ENCODE measurements at regions not wholly inside any gene's neighbourhood (a gene's known extent, or its start where the extent isn't known, plus 50 kb on each side); places are given as distances from the start of the nearest gene placed in this dataset.

GRCh38 chr6:126280287-126280686 is 59.6 kb upstream of the CENPW start:
- 88 to 91% methylated on average over 4 of the region's 4 CpGs for WGBS, 2 donors
- TF ChIP-seq, protein P1, sequence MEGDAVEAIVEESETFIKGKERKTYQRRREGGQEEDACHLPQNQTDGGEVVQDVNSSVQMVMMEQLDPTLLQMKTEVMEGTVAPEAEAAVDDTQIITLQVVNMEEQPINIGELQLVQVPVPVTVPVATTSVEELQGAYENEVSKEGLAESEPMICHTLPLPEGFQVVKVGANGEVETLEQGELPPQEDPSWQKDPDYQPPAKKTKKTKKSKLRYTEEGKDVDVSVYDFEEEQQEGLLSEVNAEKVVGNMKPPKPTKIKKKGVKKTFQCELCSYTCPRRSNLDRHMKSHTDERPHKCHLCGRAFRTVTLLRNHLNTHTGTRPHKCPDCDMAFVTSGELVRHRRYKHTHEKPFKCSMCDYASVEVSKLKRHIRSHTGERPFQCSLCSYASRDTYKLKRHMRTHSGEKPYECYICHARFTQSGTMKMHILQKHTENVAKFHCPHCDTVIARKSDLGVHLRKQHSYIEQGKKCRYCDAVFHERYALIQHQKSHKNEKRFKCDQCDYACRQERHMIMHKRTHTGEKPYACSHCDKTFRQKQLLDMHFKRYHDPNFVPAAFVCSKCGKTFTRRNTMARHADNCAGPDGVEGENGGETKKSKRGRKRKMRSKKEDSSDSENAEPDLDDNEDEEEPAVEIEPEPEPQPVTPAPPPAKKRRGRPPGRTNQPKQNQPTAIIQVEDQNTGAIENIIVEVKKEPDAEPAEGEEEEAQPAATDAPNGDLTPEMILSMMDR (IDR thresholded peaks at IDR 0.05; ENCODE audit: control extremely low read depth, extremely low read depth): no peak
- no peaks in the 10 kb centered on the region for H3K36me3 ChIP-seq (ENCODE audit: control insufficient read depth in 4 of 4, insufficient read depth in 4 of 4, low read length in 4 of 4)

DNA sequence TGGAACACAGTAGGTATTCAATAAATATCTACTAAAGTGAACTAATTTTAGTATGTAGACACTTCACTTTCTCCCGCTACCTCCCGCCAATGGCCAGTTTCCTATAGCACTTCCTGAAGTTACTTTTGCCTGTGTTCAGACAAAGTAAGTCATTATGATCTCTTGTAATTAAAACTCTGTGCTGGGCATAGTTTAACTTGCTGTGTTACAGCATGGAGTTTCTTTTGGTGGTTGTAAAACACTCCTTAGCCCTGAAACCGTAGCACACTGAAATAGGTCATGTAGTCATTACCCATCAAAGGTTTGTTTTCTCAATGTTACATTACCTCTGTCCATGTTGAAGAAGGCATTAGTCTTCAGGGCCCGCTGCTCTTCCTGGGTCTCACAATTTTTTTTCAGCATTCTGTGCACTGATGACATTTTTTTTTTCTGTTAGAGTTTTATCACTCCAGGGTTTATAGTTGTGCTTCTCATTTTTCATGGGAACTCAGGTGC is 54.0 kb upstream of the CENPW start:
- DNase-seq: no peak

More at GRCh38 chr6:126280287-126280686, 59.6 kb upstream of the CENPW start:
- Histone ChIP-seq H3K4me3 (no peak overlapping the region), H3K9me3 (ENCODE audit: control insufficient read depth in 4 of 4, insufficient read depth in 3 of 4, low read length in 3 of 4) (no peaks in the 10 kb centered on the region), H3K27me3 (ENCODE audit: control insufficient read depth in 3 of 3, insufficient read depth in 3 of 3, low read length in 2 of 3) (no peaks in the 10 kb centered on the region), H3K9ac (ENCODE audit: insufficient read depth in 1 of 2, low read length in 2 of 2) (no peak overlapping the region), H3K27ac (ENCODE audit: low read depth in 1 of 2, low read length in 1 of 2) (no peak overlapping the region), H3K4me1 (ENCODE audit: control insufficient read depth in 5 of 5, insufficient read depth in 5 of 5, low read length in 5 of 5) (no peaks in the 10 kb centered on the region)
- no peak for DNase-seq
- ATAC-seq (ENCODE audit: insufficient read depth, low FRiP score): no peak

More for the DNA sequence above, 54.0 kb upstream of the CENPW start:
- H3K4me1 ChIP-seq (ENCODE audit: control insufficient read depth in 5 of 5, insufficient read depth in 5 of 5, low read length in 5 of 5): no peaks in the 10 kb centered on the region
- no peaks in the 10 kb centered on the region for H3K36me3 ChIP-seq (ENCODE audit: control insufficient read depth in 4 of 4, insufficient read depth in 4 of 4, low read length in 4 of 4)
- H3K9me3 ChIP-seq (ENCODE audit: control insufficient read depth in 4 of 4, insufficient read depth in 3 of 4, low read length in 3 of 4): no peaks in the 10 kb centered on the region
- ATAC-seq (ENCODE audit: insufficient read depth, low FRiP score): no peak
- H3K4me3 ChIP-seq: no peak overlapping the region
- no peaks in the 10 kb centered on the region for H3K27me3 ChIP-seq (ENCODE audit: control insufficient read depth in 3 of 3, insufficient read depth in 3 of 3, low read length in 2 of 3)
- H3K27ac ChIP-seq (ENCODE audit: low read depth in 1 of 2, low read length in 1 of 2): no peak overlapping the region
- WGBS, 2 donors: 81 to 83% methylated on average over 4 of the region's 4 CpGs
- TF ChIP-seq, protein P1 (IDR thresholded peaks at IDR 0.05; ENCODE audit: control extremely low read depth, extremely low read depth): no peak
- no peak overlapping the region for H3K9ac ChIP-seq (ENCODE audit: insufficient read depth in 1 of 2, low read length in 2 of 2)
